HEK293 (cell line): ENCODE measurements at regions not wholly inside any gene's neighbourhood (a gene's known extent, or its start where the extent isn't known, plus 50 kb on each side); places are given as distances from the start of the nearest gene placed in this dataset.

Experiments
- ATF2 ChIP-seq: fragments of 450-650 bp; formaldehyde crosslinking; IDR thresholded peaks from 2 replicates; pipeline ENCODE4 v1.5.1; 2016; ENCODE audit warnings: missing biosample characterization, missing genetic modification characterization, low read depth
- CTCF ChIP-seq: fragments of 450-650 bp; formaldehyde crosslinking; IDR thresholded peaks from 2 replicates; pipeline ENCODE4 v1.5.1; 2016; ENCODE audit warnings: missing biosample characterization, missing genetic modification characterization
- HOXA7 ChIP-seq: sonication (generic); formaldehyde crosslinking; IDR thresholded peaks from 2 replicates; pipeline ENCODE4 v1.8.1; 2022; ENCODE audit warnings: missing genetic modification reagents, borderline replicate concordance
- RBAK ChIP-seq: fragments of 450-650 bp; formaldehyde crosslinking; IDR thresholded peaks from 2 replicates; pipeline ENCODE4 v1.5.1; 2016; ENCODE audit warnings: missing biosample characterization, missing genetic modification characterization
- ZNF146 ChIP-seq: fragments of 450-650 bp; formaldehyde crosslinking; IDR thresholded peaks from 2 replicates; pipeline ENCODE4 v1.5.1; 2016; ENCODE audit warnings: missing biosample characterization, missing genetic modification characterization
- ZNF18 ChIP-seq: fragments of 450-650 bp; formaldehyde crosslinking; IDR thresholded peaks from 2 replicates; pipeline ENCODE4 v1.5.1; 2016; ENCODE audit warnings: missing biosample characterization, missing genetic modification characterization
- ZNF423 ChIP-seq: fragments of 450-650 bp; formaldehyde crosslinking; IDR thresholded peaks from 2 replicates; pipeline ENCODE4 v1.5.1; 2016; ENCODE audit warnings: missing biosample characterization, missing genetic modification characterization

- no peak for TF ChIP-seq CTCF (tag by site-specific recombination)
- TF ChIP-seq ATF2 (tag by site-specific recombination) = no peak
- TF ChIP-seq ZNF146 (tag by site-specific recombination) = no peak
- no peak for TF ChIP-seq ZNF18 (tag by site-specific recombination)
- no peak for TF ChIP-seq HOXA7
- TF ChIP-seq ZNF423 (tag by site-specific recombination) = no peak
- TF ChIP-seq RBAK (tag by site-specific recombination) = no peak
These were observed 131.6 kb upstream of the NPY start for GRCh38 chr7:24152356-24152755.
